Fibroblast of the aortic adventitia (primary cell): ENCODE measurements at regions not wholly inside any gene's neighbourhood (a gene's known extent, or its start where the extent isn't known, plus 50 kb on each side); places are given as distances from the start of the nearest gene placed in this dataset.

Source experiments
- DNase-seq: peaks from one replicate; pipeline ENCODE4 v3.0.0-alpha.2; 2010; ENCODE audit warnings: low read depth
- H3K4me3 ChIP-seq: 2 replicates; pipeline ENCODE4 v1.5.1; 2011; ENCODE audit warnings: low read depth, mild to moderate bottlenecking, control low read depth, low read length, moderate library complexity
- CTCF ChIP-seq: IDR thresholded peaks from 2 replicates; pipeline ENCODE4 v1.5.1; 2011; ENCODE audit warnings: mild to moderate bottlenecking, low read length, control low read depth, inconsistent platforms; ENCODE audit not compliant: insufficient read depth

- no peak for DNase-seq
- no peak for TF ChIP-seq CTCF
- no peak overlapping the region for H3K4me3 ChIP-seq
Measured at GRCh38 chr3:180252683-180253082, 215.9 kb upstream of the PEX5L start.

- DNase-seq: peak; percentile 62
- no peak overlapping the region for H3K4me3 ChIP-seq
- no peak for TF ChIP-seq CTCF
Measured at GRCh38 chr3:180253283-180253682, 216.5 kb upstream of the PEX5L start.

- DNase-seq: no peak
- no peak overlapping the region for H3K4me3 ChIP-seq
- no peak for TF ChIP-seq CTCF
Measured at GRCh38 chr3:180264479-180264878, 227.7 kb upstream of the PEX5L start.

- peak; percentile 91 for DNase-seq
- TF ChIP-seq CTCF: no peak
- H3K4me3 ChIP-seq: no peak overlapping the region
Measured at GRCh38 chr3:180265551-180265950, 228.8 kb upstream of the PEX5L start.

GRCh38 chr3:180267202-180267843 lies 230.6 kb upstream of the PEX5L start:
- TF ChIP-seq CTCF: no peak
- H3K4me3 ChIP-seq: peak overlapping the region; percentile 3
- DNase-seq: peak; percentile 43

- no peak for DNase-seq
- TF ChIP-seq CTCF: no peak
- no peak overlapping the region for H3K4me3 ChIP-seq
Measured at GRCh38 chr3:180274536-180274935, 237.8 kb upstream of the PEX5L start.

GRCh38 chr3:180275176-180275575 lies 238.4 kb upstream of the PEX5L start:
- DNase-seq: no peak
- TF ChIP-seq CTCF: no peak

More at GRCh38 chr3:180275176-180275575, 238.4 kb upstream of the PEX5L start:
- no peak overlapping the region for H3K4me3 ChIP-seq
